ENCODE measurements at regions not wholly inside any gene's neighbourhood (a gene's known extent, or its start where the extent isn't known, plus 50 kb on each side); places are given as distances from the start of the nearest gene placed in this dataset.
"Not testable (repeated sequence)": the region's sequence is repeated elsewhere in the genome, so short reads cannot be mapped to it uniquely, and the experiment has no call there.

DNA sequence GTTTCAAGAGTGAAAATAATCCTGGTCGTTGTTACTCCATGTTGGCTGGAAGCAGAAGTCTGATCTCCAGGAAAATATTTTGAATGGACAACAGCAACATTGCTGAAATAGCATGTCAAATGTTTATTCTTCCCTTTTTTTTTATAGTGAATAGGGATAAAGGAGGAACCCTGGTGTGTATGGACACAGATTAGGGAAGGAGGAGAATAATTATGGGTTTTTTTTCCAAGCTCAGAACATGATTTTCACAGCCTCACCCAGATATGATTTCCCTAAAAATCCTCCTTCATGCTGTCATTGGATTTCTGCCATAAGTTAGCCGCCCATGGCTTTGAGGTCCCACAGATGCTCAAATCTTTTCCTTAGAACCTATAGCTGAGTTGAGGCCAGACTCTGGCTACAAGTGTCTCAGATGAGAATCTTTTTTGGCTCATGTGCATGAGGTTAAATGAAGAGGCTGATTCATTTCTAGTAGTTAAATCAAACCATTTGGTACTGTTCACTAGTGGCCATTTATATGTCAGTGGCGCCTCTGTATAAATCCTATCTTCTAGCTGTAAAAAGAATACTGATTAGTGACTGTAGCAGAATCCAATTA, 65.5 kb upstream of the LIFR start:
- DNase-seq (ENCODE audit: low spot score in 2 of 2), result no peak
- intact Hi-C loops (cut with DNase I; ENCODE audit: low total_unique reads), result no loop called here
- 79 to 88% methylated on average over 3 of the region's 3 CpGs for WGBS, 2 donors
- H3K4me3 ChIP-seq (ENCODE audit: low read depth, poor library complexity, severe bottlenecking), result no peak overlapping the region
- no peak for TF ChIP-seq POLR2A (IDR thresholded peaks at IDR 0.05)
- TF ChIP-seq, protein P1, sequence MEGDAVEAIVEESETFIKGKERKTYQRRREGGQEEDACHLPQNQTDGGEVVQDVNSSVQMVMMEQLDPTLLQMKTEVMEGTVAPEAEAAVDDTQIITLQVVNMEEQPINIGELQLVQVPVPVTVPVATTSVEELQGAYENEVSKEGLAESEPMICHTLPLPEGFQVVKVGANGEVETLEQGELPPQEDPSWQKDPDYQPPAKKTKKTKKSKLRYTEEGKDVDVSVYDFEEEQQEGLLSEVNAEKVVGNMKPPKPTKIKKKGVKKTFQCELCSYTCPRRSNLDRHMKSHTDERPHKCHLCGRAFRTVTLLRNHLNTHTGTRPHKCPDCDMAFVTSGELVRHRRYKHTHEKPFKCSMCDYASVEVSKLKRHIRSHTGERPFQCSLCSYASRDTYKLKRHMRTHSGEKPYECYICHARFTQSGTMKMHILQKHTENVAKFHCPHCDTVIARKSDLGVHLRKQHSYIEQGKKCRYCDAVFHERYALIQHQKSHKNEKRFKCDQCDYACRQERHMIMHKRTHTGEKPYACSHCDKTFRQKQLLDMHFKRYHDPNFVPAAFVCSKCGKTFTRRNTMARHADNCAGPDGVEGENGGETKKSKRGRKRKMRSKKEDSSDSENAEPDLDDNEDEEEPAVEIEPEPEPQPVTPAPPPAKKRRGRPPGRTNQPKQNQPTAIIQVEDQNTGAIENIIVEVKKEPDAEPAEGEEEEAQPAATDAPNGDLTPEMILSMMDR (IDR thresholded peaks at IDR 0.05), result no peak

DNA sequence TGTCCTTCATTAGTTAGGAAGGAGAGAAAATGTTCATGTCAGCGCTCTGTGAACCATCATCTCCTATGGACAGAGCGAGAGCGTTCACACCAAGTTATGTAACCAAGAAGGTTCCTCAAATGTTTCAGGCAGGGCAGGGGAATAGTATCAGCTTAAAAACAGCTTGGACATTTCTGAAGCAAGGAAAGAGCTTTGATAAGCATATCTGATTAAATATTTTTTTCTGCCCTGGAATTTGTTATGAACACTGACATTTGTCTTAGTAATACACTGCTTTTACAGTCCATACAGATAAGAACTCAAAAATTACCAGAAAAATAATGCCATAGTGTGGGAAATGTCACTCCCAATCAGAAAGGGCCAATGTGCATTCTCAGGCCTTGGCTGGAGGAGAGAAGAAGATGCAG, 66.3 kb upstream of the LIFR start:
- TF ChIP-seq POLR2A (IDR thresholded peaks at IDR 0.05), result no peak
- TF ChIP-seq, protein P1 (IDR thresholded peaks at IDR 0.05), result no peak
- no peak overlapping the region for H3K4me3 ChIP-seq (ENCODE audit: low read depth, poor library complexity, severe bottlenecking)
- no peak for DNase-seq (ENCODE audit: low spot score in 2 of 2)
- intact Hi-C loops (cut with DNase I; ENCODE audit: low total_unique reads), result no loop called here
- WGBS, 2 donors, result 69 to 73% methylated on average over 3 of the region's 3 CpGs

DNA sequence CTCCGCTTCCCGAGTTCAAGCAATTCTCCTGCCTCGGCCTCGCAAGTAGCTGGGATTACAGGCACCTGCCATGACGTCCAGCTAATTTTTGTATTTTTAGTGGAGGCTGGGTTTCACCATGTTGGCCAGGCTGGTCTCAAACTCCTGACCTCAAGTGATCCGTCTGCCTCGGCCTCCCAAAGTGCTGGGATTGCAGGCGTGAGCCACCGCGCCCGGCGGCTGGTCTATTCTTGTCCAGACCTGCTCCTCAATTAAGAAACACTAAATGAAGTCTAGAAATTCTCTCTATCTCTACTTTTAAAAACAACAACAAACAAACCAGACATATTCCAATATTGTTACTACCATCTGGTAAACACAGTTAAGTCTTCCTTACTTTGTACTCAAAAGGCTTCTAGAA, 68.1 kb upstream of the LIFR start:
- DNase-seq (ENCODE audit: low spot score in 2 of 2); intact Hi-C loops (cut with DNase I; ENCODE audit: low total_unique reads); H3K4me3 ChIP-seq (ENCODE audit: low read depth, poor library complexity, severe bottlenecking): not testable (repeated sequence)
- 97 to 98% methylated on average over 12 of the region's 12 CpGs for WGBS, 2 donors

DNA sequence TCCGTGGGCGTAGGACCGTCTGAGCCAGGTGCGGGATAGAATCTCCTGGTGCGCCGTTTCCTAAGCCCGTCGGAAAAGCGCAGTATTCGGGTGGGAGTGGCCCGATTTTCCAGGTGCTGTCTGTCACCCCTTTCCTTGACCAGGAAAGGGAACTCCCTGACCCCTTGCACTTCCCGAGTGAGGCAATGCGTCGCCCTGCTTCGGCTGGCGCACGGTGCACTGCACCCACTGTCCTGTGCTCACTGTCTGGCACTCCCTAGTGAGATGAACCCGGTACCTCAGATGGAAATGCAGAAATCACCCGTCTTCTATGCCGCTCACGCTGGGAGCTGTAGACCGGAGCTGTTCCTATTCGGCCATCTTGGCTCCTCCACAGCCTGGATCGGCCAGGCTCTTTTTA, 74.9 kb upstream of the LIFR start:
- H3K4me3 ChIP-seq (ENCODE audit: low read depth, poor library complexity, severe bottlenecking); DNase-seq (ENCODE audit: low spot score in 2 of 2); intact Hi-C loops (cut with DNase I; ENCODE audit: low total_unique reads): not testable (repeated sequence)
- 96 to 98% methylated on average over 24 of the region's 24 CpGs for WGBS, 2 donors

DNA sequence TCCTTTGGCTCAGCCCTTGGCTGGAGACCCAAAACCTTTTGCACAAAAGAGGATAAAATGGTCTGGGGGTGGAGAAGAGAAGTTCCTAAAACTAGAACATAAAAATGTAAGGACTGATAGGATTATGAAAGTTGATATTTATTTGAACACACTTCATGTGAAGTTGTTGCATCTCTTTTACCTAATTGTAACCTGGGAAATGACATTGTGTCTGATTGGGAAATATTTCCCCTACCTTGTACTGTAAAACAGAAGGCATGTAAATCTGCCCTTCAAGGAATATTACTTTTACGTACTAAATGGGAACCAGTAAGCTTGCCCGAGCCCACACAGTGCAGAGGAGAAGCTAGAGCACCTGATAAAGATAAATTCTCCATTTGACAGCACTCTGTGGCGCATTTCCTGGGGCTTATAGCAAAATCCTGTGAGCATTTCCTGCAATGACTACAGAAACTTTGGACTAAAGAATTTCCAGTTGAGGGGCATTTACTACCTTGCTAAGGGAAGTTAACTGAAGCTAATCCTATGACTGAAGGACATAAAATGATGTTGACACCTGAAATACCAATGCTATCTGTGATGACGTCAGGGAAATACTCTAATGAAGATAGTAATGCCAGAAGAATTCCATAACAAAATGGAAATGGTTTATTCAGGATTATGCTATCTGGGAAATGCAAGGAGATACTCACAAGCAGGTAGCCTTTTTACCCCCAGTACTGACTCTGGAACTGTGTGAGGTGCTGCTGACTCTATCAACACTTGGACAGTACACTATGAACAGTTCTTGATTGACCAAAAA, 78.3 kb upstream of the LIFR start:
- WGBS, 2 donors, result 64 to 74% methylated on average over 4 of the region's 4 CpGs
- H3K4me3 ChIP-seq (ENCODE audit: low read depth, poor library complexity, severe bottlenecking), result no peak overlapping the region
- TF ChIP-seq POLR2A (IDR thresholded peaks at IDR 0.05), result no peak
- TF ChIP-seq, protein P1 (IDR thresholded peaks at IDR 0.05), result no peak
- intact Hi-C loops (cut with DNase I; ENCODE audit: low total_unique reads), result no loop called here
- no peak for DNase-seq (ENCODE audit: low spot score in 2 of 2)

DNA sequence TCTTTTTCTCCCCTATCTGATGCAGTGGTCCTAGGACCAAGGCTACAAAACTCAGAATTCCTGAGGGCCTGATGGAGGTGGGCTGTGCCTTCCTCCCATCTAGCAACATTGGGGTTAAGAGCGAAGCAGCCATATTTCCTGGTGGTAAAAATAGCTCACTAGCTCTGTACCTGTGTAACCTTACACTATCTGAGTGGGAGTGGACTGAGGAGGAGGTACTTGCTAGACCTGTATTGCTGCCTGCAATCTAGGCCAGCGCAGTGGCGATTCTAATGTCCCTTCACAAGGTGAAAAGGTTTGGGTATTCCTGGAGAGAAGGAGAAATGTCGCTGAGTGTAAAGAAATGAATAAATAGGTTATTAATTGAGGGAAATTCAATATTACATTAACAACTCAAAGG, 80.2 kb upstream of the LIFR start:
- TF ChIP-seq, protein P1 (IDR thresholded peaks at IDR 0.05), result no peak
- TF ChIP-seq POLR2A (IDR thresholded peaks at IDR 0.05), result no peak
- DNase-seq (ENCODE audit: low spot score in 2 of 2), result no peak
- intact Hi-C loops (cut with DNase I; ENCODE audit: low total_unique reads), result no loop called here
- 74 to 77% methylated on average over 4 of the region's 4 CpGs for WGBS, 2 donors
- no peak overlapping the region for H3K4me3 ChIP-seq (ENCODE audit: low read depth, poor library complexity, severe bottlenecking)

DNA sequence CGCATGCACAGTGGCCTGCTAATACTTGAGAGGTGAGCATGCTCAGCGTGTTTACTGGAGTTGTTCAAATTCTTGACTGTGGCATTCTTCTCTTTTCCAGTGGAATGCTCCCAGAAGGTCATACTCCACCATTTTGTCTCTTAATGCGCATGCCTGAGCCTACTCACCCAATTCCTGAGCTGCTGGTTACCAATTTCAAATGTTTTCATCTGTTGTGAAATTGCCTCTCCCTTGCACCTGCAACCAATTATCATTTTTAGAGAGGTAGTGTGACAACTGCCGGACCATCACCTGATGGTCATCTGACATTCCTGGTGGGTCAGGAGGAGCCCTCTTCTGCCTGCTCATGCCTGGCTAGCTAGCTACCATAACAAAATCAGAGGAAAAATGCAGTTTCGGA, 82.2 kb upstream of the LIFR start:
- no peak overlapping the region for H3K4me3 ChIP-seq (ENCODE audit: low read depth, poor library complexity, severe bottlenecking)
- no peak for TF ChIP-seq POLR2A (IDR thresholded peaks at IDR 0.05)
- TF ChIP-seq, protein P1 (IDR thresholded peaks at IDR 0.05), result no peak

More for the DNA sequence above, 82.2 kb upstream of the LIFR start:
- 98% methylated on average over 5 of the region's 5 CpGs for WGBS, 2 donors
- no peak for DNase-seq (ENCODE audit: low spot score in 2 of 2)
- intact Hi-C loops (cut with DNase I; ENCODE audit: low total_unique reads), result no loop called here

Measured in lower leg skin (tissue), 4 donors.